ENCODE measurements at regions not wholly inside any gene's neighbourhood (a gene's known extent, or its start where the extent isn't known, plus 50 kb on each side); places are given as distances from the start of the nearest gene placed in this dataset.

DNA sequence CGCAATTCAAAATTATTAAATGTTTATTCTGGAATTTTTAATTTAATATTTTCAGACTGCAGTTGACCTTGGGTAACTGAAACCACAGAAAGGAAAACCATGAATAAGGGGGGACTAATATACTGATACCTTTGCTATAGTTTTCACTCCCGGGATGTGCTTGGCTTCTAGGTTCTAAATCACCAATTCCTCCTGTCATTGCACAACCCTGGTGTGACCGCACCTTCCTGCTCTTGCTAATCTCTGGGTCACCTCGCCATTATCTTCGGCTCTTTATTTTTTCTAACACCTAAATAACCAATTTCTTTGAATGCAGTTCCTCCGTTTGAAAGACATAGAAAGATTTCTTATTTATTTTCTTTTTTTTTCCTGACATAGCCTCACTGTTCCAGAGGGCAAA, 634.5 kb upstream of the GOT2 start:
- no peak for DNase-seq (ENCODE audit: low read depth)
- no peak overlapping the region for H3K4me3 ChIP-seq (ENCODE audit: low read length)
- TF ChIP-seq, protein P1, sequence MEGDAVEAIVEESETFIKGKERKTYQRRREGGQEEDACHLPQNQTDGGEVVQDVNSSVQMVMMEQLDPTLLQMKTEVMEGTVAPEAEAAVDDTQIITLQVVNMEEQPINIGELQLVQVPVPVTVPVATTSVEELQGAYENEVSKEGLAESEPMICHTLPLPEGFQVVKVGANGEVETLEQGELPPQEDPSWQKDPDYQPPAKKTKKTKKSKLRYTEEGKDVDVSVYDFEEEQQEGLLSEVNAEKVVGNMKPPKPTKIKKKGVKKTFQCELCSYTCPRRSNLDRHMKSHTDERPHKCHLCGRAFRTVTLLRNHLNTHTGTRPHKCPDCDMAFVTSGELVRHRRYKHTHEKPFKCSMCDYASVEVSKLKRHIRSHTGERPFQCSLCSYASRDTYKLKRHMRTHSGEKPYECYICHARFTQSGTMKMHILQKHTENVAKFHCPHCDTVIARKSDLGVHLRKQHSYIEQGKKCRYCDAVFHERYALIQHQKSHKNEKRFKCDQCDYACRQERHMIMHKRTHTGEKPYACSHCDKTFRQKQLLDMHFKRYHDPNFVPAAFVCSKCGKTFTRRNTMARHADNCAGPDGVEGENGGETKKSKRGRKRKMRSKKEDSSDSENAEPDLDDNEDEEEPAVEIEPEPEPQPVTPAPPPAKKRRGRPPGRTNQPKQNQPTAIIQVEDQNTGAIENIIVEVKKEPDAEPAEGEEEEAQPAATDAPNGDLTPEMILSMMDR (conservative IDR thresholded peaks at IDR 0.05; ENCODE audit: low read depth, low read length): no peak

DNA sequence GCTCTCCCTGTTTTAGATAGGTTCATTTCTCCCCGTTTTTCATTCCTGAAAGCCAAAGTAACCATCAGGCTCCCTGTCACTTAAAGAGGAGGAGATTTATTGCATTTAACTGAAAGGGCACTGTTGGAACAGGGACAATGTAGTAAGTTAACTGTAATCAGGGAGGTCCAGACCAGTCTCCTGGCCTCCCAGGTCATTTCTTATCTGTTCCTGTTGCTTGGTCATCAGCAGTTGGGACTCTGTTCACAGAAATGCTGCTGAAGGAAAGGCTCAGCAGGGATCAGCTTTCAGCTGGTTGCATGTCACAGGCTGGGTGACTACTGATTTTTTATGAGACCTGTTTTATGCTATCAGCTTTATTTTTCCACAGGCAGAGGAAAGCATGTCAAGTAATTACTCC, 622.6 kb upstream of the GOT2 start:
- no peak for DNase-seq (ENCODE audit: low read depth)
- TF ChIP-seq, protein P1 (conservative IDR thresholded peaks at IDR 0.05; ENCODE audit: low read depth, low read length): no peak
- H3K4me3 ChIP-seq (ENCODE audit: low read length): no peak overlapping the region

DNA sequence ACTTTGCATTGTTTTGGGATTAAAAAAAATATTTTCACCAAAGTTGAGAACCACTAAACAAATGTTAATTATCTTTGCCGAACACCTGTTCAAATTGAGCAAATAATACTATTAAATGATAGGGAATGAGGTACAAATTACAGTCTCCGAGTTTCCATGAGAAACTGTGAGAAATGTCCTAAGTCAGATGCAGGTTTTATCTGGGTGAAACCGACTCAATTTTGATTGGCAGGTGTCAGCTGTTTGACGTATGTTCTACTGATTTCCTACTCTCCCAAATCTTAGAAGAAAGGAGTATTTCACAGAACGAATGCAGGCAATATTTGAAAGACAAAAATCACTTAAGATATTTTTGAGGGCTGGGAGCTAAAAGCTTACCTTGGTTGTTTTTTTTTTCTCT, 622.0 kb upstream of the GOT2 start:
- no peak for DNase-seq (ENCODE audit: low read depth)
- no peak overlapping the region for H3K4me3 ChIP-seq (ENCODE audit: low read length)
- TF ChIP-seq, protein P1 (conservative IDR thresholded peaks at IDR 0.05; ENCODE audit: low read depth, low read length): no peak

DNA sequence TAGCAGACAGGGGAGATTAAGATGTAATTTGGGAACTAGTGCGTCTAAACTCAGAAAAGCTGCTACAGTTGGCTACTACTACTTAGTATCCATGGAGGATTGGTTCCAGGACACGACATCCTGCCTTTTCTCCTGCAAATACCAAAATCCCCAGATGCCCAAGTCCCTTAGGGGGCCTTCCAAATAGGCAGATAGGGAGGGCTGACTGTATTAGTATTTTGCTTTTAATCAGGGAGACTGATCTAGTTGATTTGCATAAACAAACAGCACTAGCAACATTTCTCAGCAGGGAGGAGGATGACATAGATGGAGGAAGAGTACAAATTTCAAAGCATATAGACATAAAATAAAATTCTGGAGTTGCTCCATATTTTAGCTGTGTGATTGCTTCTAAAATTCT, 621.6 kb upstream of the GOT2 start:
- TF ChIP-seq, protein P1 (conservative IDR thresholded peaks at IDR 0.05; ENCODE audit: low read depth, low read length): no peak
- no peak for DNase-seq (ENCODE audit: low read depth)
- H3K4me3 ChIP-seq (ENCODE audit: low read length): no peak overlapping the region

DNA sequence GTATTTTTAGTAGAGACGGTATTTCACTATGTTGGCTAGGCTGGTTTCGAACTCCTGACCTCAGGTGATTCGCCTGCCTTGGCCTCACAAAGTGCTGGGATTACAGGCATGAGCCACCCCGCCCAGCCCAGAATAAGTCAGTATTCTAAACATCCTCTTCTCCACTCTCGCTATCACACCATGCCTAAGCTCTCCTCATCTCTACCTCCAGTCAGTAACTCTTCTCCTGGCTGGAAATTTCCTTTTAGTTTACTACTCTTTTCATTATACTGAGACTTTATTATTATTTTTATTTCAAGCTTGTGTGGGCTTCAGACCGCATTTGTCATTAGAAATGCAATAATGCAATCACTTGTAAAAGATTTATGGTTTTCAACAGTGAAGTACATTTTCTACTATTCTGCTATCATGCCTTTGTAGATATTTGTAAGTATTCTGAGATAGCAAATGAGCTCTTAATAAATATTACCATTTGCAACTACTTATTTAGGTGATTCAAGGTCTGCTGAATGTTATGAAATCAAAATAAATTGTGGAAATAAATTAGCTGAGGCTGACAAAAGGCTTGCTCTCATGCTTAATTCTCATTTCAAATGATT, 617.3 kb upstream of the GOT2 start:
- no peak for DNase-seq (ENCODE audit: low read depth)
- H3K4me3 ChIP-seq (ENCODE audit: low read length): no peak overlapping the region
- TF ChIP-seq, protein P1 (conservative IDR thresholded peaks at IDR 0.05; ENCODE audit: low read depth, low read length): no peak

DNA sequence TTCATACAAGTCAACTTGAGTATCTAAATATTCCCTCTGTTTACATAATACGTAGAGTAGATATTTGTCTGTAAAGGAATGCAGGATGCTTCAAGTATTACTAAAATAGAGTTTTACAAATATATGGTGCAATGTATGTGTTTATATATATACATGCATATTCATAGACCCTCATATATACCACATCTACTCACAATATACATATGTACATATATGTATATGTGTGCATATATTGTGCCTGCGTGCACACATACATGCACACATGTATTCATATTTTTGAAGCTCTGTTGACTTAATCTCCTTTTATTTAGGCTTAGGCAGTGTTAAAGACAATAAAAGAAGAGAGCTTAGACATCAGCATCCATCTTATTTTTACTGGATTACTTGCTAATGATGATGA, 616.6 kb upstream of the GOT2 start:
- no peak overlapping the region for H3K4me3 ChIP-seq (ENCODE audit: low read length)
- TF ChIP-seq, protein P1 (conservative IDR thresholded peaks at IDR 0.05; ENCODE audit: low read depth, low read length): no peak
- DNase-seq (ENCODE audit: low read depth): no peak

DNA sequence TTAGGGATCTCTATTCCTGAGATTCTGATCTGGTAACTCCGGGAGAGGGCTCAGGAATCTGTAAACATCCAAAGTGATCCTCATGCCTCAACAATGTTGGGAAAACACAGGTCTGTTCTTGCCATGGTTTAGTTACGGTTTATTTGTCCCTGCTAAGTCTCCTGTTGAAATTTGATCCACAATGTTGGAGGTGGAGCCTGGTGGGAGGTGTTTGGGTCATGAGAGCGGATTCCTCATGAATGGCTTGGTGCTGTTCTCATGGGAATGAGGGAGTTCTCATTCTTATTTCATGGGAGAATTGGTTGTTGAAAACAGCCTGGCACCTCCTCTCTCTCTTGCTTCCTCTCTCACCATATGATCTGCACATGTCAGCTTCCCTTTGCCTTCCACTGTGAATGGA, 608.6 kb upstream of the GOT2 start:
- no peak overlapping the region for H3K4me3 ChIP-seq (ENCODE audit: low read length)
- TF ChIP-seq, protein P1 (conservative IDR thresholded peaks at IDR 0.05; ENCODE audit: low read depth, low read length): no peak
- DNase-seq (ENCODE audit: low read depth): no peak
